ENCODE measurements at regions not wholly inside any gene's neighbourhood (a gene's known extent, or its start where the extent isn't known, plus 50 kb on each side); places are given as distances from the start of the nearest gene placed in this dataset.

DNA sequence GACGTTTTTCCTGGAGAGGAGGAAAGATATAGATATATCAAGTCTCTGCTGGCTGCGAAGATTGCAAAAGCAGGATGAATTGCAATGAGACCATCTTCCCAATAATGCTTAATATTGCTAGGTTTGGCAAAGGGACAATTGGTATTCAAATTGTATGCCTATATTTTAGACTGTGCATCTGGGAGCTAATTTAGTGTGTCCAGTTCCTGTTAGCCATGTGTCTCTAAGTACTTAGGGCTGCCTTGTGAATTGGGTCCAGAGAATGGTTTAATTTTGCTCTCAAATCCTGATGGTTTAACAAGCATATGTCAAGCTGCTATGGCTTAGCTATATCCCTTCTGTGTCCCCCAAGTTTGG lies 97.6 kb upstream of the ZNF366 start:
- TF ChIP-seq EP300 (IDR thresholded peaks at IDR 0.05) (no peak), POLR2A (IDR thresholded peaks at IDR 0.05) (no peak)

Measured in gastroesophageal sphincter (tissue), 2 donors.